ENCODE measurements at regions not wholly inside any gene's neighbourhood (a gene's known extent, or its start where the extent isn't known, plus 50 kb on each side); places are given as distances from the start of the nearest gene placed in this dataset.

DNA sequence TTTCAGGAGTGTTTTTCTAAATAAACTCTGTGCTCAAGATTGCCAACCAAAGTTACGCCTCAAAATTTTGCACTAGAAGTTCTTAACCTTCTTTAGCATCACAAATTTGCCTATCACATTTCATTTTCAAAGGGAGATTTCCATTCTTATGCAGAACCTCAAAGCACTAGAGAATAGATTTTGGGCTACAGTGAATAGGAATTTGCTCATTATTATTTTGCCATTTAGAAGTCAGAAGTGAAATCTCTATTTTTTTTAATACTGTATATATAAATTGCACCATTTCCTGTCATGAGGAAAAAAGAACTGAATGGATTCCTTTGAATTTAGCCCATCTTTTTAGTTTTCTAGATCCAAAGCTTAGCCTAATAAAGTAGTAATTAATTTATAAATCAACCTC is 796.4 kb downstream of the ADGRL2 start:
- H3K4me3 ChIP-seq (ENCODE audit: low read depth, low read length), result no peak overlapping the region
- TF ChIP-seq, protein P1, sequence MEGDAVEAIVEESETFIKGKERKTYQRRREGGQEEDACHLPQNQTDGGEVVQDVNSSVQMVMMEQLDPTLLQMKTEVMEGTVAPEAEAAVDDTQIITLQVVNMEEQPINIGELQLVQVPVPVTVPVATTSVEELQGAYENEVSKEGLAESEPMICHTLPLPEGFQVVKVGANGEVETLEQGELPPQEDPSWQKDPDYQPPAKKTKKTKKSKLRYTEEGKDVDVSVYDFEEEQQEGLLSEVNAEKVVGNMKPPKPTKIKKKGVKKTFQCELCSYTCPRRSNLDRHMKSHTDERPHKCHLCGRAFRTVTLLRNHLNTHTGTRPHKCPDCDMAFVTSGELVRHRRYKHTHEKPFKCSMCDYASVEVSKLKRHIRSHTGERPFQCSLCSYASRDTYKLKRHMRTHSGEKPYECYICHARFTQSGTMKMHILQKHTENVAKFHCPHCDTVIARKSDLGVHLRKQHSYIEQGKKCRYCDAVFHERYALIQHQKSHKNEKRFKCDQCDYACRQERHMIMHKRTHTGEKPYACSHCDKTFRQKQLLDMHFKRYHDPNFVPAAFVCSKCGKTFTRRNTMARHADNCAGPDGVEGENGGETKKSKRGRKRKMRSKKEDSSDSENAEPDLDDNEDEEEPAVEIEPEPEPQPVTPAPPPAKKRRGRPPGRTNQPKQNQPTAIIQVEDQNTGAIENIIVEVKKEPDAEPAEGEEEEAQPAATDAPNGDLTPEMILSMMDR (IDR thresholded peaks at IDR 0.05; ENCODE audit: low read depth, low read length, missing control alignments), result no peak
- no peak for DNase-seq (ENCODE audit: low read depth)

DNA sequence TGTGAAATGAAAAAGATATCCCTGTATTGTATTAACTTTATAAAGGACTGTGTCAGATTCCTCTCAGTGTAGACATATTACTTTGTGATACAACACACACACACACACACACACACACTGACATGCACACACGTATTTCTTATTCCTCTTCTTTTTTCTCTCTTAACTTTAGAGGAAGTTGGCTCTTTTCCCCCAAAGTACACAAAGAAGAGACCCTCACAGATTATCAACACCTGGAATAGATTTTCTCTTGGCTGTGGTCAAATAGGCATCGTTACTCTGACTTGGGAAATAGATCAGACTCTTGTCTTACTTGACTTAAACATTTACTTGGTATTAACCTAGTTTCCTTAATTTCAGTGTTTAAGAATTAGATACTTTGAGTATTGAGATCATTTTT is 792.8 kb downstream of the ADGRL2 start:
- DNase-seq (ENCODE audit: low read depth), result no peak
- no peak overlapping the region for H3K4me3 ChIP-seq (ENCODE audit: low read depth, low read length)
- TF ChIP-seq, protein P1 (IDR thresholded peaks at IDR 0.05; ENCODE audit: low read depth, low read length, missing control alignments), result no peak

DNA sequence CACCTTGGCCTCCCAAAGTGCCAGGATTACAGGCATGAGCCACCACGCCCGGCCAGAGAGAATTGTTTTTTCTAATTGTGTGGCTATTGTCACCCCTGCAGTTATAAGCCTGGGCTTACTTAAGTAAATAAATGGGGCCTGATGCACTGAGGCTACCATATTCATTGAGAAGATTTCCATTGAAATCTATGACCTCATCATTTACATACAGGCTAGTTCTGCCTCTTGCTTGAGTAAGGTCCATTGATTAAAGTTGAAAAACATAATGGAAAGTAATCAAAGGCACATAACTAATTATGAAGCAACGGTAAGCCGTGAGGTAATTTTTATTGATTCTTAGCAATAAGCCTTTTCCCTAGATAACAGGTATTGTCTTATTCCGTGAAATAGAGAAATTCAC is 788.9 kb downstream of the ADGRL2 start:
- no peak for DNase-seq (ENCODE audit: low read depth)
- TF ChIP-seq, protein P1 (IDR thresholded peaks at IDR 0.05; ENCODE audit: low read depth, low read length, missing control alignments), result no peak
- H3K4me3 ChIP-seq (ENCODE audit: low read depth, low read length), result no peak overlapping the region

DNA sequence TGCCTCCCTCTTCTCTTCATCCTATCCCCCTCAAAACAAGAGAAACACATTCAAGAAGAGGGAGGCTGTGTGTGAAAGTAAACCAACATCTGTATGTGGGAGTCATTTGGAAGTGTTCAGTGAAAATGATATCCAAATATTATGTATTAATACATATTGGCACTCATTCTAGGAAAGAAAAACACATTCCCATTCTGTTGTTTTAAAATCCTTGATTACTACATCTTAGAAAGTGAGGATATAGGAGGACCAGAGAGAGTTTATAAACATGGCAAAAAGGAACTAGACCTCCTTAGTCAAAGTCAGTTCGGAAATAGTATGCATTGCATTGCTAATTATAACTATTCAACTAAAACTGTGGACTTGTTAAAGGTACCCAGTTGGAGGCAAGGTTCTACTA is 786.6 kb downstream of the ADGRL2 start:
- no peak for DNase-seq (ENCODE audit: low read depth)
- no peak overlapping the region for H3K4me3 ChIP-seq (ENCODE audit: low read depth, low read length)
- TF ChIP-seq, protein P1 (IDR thresholded peaks at IDR 0.05; ENCODE audit: low read depth, low read length, missing control alignments), result no peak

DNA sequence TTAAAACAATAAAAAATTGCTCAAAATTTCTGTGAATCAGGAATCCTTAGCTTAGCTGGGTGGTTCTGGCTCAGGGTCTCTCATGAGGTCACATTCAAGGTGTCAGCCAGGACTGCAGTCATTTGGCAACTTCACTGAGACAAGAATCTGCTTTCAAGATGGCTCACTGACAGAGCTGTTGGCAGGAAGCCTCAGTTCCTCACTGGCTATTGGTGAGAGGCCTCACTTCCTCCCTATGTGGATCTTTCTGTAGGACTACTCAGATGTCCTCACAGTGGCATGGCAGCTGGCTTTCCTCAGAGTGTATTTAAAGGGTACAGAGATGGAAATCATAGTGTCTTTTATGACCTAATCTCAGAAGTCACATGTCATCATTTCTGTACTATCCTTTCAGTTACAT is 785.7 kb downstream of the ADGRL2 start:
- DNase-seq (ENCODE audit: low read depth), result no peak
- TF ChIP-seq, protein P1 (IDR thresholded peaks at IDR 0.05; ENCODE audit: low read depth, low read length, missing control alignments), result no peak
- no peak overlapping the region for H3K4me3 ChIP-seq (ENCODE audit: low read depth, low read length)

DNA sequence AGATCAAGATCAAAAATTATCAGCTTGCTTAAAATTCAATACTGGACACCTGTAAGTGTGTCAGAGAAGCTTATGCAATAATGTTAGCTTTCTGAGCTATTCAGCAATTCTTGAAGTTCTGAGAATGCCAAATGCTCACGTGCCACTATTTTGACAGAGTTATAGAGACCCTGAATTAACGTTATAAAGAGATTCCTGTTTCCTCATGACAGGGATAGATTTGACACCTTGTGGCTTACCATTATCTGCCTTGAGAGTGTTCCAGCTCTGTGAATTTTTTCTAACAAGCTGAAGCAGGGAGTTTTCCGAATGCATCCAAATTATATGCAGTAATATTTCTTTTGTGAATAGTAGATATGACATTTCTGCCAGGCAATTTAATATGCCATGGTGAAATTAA is 781.6 kb downstream of the ADGRL2 start:
- H3K4me3 ChIP-seq (ENCODE audit: low read depth, low read length), result no peak overlapping the region
- TF ChIP-seq, protein P1 (IDR thresholded peaks at IDR 0.05; ENCODE audit: low read depth, low read length, missing control alignments), result no peak
- DNase-seq (ENCODE audit: low read depth), result no peak

DNA sequence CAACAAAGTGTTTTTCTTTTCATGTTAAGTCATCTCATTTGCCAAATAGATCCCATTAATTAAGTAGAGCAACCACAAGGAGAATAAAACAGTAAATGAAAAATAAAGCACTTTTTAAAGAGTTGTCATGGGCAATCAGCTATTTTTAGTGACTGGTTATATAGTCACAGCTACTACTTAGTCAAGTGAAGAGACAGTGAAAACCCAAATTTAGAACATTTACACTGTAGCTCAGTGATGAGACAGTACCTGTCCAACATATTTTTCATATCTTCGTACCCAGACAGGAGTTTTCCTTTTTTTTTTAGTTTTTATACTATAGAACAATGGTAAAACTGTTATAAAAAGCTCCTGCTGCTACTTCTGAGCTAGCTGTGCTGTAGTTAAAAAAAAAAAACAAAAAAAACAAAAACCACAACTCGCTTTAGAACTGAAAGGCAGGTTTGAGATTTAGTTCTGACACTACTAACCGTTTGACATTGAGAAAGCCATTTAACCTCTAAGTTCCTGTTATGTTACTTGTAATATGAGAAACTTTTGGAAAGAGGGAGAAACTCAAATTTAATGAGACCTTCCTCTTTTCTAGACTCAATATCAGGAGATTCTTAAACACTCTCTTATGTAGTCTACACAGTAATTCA is 777.5 kb downstream of the ADGRL2 start:
- DNase-seq (ENCODE audit: low read depth), result no peak
- TF ChIP-seq, protein P1 (IDR thresholded peaks at IDR 0.05; ENCODE audit: low read depth, low read length, missing control alignments), result no peak
- H3K4me3 ChIP-seq (ENCODE audit: low read depth, low read length), result no peak overlapping the region

All from GM12864 (cell line).